PC-9 (cell line): ENCODE measurements at regions not wholly inside any gene's neighbourhood (a gene's known extent, or its start where the extent isn't known, plus 50 kb on each side); places are given as distances from the start of the nearest gene placed in this dataset.

Experiments
- CTCF ChIP-seq: fragments of 200-600 bp; sonication (generic); conservative IDR thresholded peaks from 2 replicates; pipeline ENCODE4 v1.6.1; 2017; ENCODE audit warnings: mixed run types, antibody characterized with exemption, mild to moderate bottlenecking, moderate library complexity
- EZH2 ChIP-seq: fragments of 200-600 bp; sonication (generic); IDR thresholded peaks from 2 replicates; pipeline ENCODE4 v1.8.0; 2017; ENCODE audit warnings: antibody characterized with exemption, low read depth

GRCh38 chr2:114049280-114049679 lies 159.4 kb downstream of the ACTR3 start:
- TF ChIP-seq EZH2, result no peak
- TF ChIP-seq CTCF, result no peak
